GM12878 (cell line): ENCODE measurements at regions not wholly inside any gene's neighbourhood (a gene's known extent, or its start where the extent isn't known, plus 50 kb on each side); places are given as distances from the start of the nearest gene placed in this dataset.

Experiments
- ATAC-seq: fragments of 200-7000 bp; cut with Tn5 transposase; 3 replicates; pipeline ENCODE4 v1.9.1; 2020; ENCODE audit warnings: mild to moderate bottlenecking, moderate library complexity
- BruUV-seq: library from RNA; stranded (reverse); fragments of 400-500 nt; replicated peaks from 2 replicates; lab custom pipeline; 2021; lab: Mats Ljungman, UMichigan
- CTCF ChIA-PET: fragments of 300-600 bp; sonication (Branson Sonifier 250); formaldehyde crosslinking; extraction: SDS; loops from one replicate; lab custom pipeline; 2021; ENCODE audit warnings: inconsistent platforms; lab: Yijun Ruan, JAX
- POLR2A ChIA-PET: fragments of 350-600 bp; formaldehyde crosslinking; extraction: SDS; loops from one replicate; lab custom pipeline; 2021; ENCODE audit warnings: inconsistent platforms; lab: Charles Lee
- RAD21 ChIA-PET: fragments of 300-600 bp; sonication (Branson Sonifier 250); formaldehyde crosslinking; loops from one replicate; lab custom pipeline; 2023; ENCODE audit warnings: antibody characterized with exemption; ENCODE audit not compliant: unreplicated experiment; lab: Charles Lee
- SMC1A ChIA-PET: fragments of 300-600 bp; sonication (Branson Sonifier 250); formaldehyde crosslinking; loops from one replicate; lab custom pipeline; 2023; ENCODE audit not compliant: unreplicated experiment, uncharacterized antibody; lab: Charles Lee
- DNase-seq: peaks from one replicate; pipeline ENCODE4 v3.0.0-alpha.2; 2011; ENCODE audit warnings: low read depth, low spot score
- FAIRE-seq: peaks from 3 replicates; lab custom pipeline; 2011; peaks lifted over from hg19 to GRCh38; lab: Jason Lieb, UNC
- H2AFZ ChIP-seq: 2 replicates; pipeline ENCODE4 v1.6.0; 2011; ENCODE audit warnings: low read depth, low read length, control low read depth; ENCODE audit not compliant: control insufficient read depth
- H3K27ac ChIP-seq: 2 replicates; pipeline ENCODE4 v1.5.1; 2011; ENCODE audit warnings: control low read depth; ENCODE audit not compliant: control insufficient read depth, insufficient read depth
- H3K27me3 ChIP-seq, 2 experiments: replicated peaks in 1 of 2; 2 replicates each; pipeline versions ENCODE4 v1.6.0 to v1.6.1; 2011; ENCODE audit warnings: low read length in 1 of 2; ENCODE audit not compliant: control insufficient read depth in 2 of 2, insufficient read depth in 2 of 2
- H3K36me3 ChIP-seq, 2 experiments: 2 replicates each; pipeline ENCODE4 v1.5.1; 2011; ENCODE audit warnings: low read length in 1 of 2; ENCODE audit not compliant: control insufficient read depth in 2 of 2, insufficient read depth in 2 of 2
- H3K4me1 ChIP-seq: 2 replicates; pipeline ENCODE4 v1.6.1; 2011; ENCODE audit warnings: mild to moderate bottlenecking, low read length, moderate library complexity, mixed read lengths; ENCODE audit not compliant: control insufficient read depth, insufficient read depth
- H3K4me2 ChIP-seq: 2 replicates; pipeline ENCODE4 v1.6.0; 2011; ENCODE audit warnings: control low read depth; ENCODE audit not compliant: control insufficient read depth, insufficient read depth
- H3K4me3 ChIP-seq: fragments of 200-600 bp; sonication (generic); 2 replicates; pipeline ENCODE4 v1.5.1; 2016
- H3K79me2 ChIP-seq: 2 replicates; pipeline ENCODE4 v1.6.0; 2011; ENCODE audit warnings: low read length; ENCODE audit not compliant: control insufficient read depth, insufficient read depth
- H3K9ac ChIP-seq: 2 replicates; pipeline ENCODE4 v1.8.0; 2011; ENCODE audit warnings: low read length, control low read depth, mixed read lengths; ENCODE audit not compliant: control insufficient read depth, insufficient read depth
- H3K9me3 ChIP-seq: replicated peaks from 3 replicates; pipeline ENCODE4 v1.5.1; 2011; ENCODE audit warnings: mild to moderate bottlenecking, low read length; ENCODE audit not compliant: control insufficient read depth, insufficient read depth
- H4K20me1 ChIP-seq: 2 replicates; pipeline ENCODE4 v1.6.0; 2011; ENCODE audit not compliant: control insufficient read depth, insufficient read depth
- CEBPZ ChIP-seq: fragments of 150-350 bp; IDR thresholded peaks from 2 replicates; pipeline ENCODE4 v1.6.1; 2016; ENCODE audit warnings: low read depth, low read length
- ESRRA ChIP-seq: IDR thresholded peaks from 2 replicates; pipeline ENCODE4 v1.6.1; 2012; ENCODE audit warnings: mild to moderate bottlenecking, low read length, improper control_type of control experiment
- EZH2 ChIP-seq: IDR thresholded peaks from 2 replicates; pipeline ENCODE4 v1.6.1; 2012; ENCODE audit warnings: low read depth, mild to moderate bottlenecking, control low read depth, inconsistent platforms, low read length, borderline replicate concordance; ENCODE audit not compliant: control insufficient read depth
- HCFC1 ChIP-seq: fragments of 150-350 bp; IDR thresholded peaks from 2 replicates; pipeline ENCODE4 v1.6.1; 2014; ENCODE audit warnings: low read length
- HDAC6 ChIP-seq: fragments of 200-600 bp; sonication (generic); IDR thresholded peaks from one replicate; pipeline ENCODE4 v1.8.0; 2017; ENCODE audit warnings: antibody characterized with exemption; ENCODE audit not compliant: unreplicated experiment
- MYC ChIP-seq: IDR thresholded peaks from 2 replicates; pipeline ENCODE4 v1.6.1; 2011; ENCODE audit warnings: mild to moderate bottlenecking, low read length, moderate library complexity, inconsistent platforms; ENCODE audit not compliant: insufficient read depth, insufficient replicate concordance, insufficient read length, severe bottlenecking
- PBX3 ChIP-seq: IDR thresholded peaks from 2 replicates; pipeline ENCODE4 v1.6.1; 2011; ENCODE audit warnings: mild to moderate bottlenecking, low read depth, low read length, moderate library complexity; ENCODE audit not compliant: insufficient replicate concordance
- RELB ChIP-seq: fragments of 450-650 bp; IDR thresholded peaks from 2 replicates; pipeline ENCODE4 v1.6.1; 2017; ENCODE audit warnings: low read depth, mild to moderate bottlenecking, moderate library complexity
- SIN3A ChIP-seq: IDR thresholded peaks from 2 replicates; pipeline ENCODE4 v1.6.1; 2012; ENCODE audit warnings: low read depth, low read length, improper control_type of control experiment
- SKIL ChIP-seq: fragments of 450-650 bp; IDR thresholded peaks from 2 replicates; pipeline ENCODE4 v1.6.1; 2017; ENCODE audit warnings: mild to moderate bottlenecking, low read depth, inconsistent platforms; ENCODE audit not compliant: poor library complexity, severe bottlenecking
- ZNF207 ChIP-seq: fragments of 450-650 bp; IDR thresholded peaks from 2 replicates; pipeline ENCODE4 v1.6.1; 2014; ENCODE audit warnings: antibody characterized with exemption, mild to moderate bottlenecking, borderline replicate concordance
- WGBS: methylation state at CpG from one replicate; pipeline ENCODE4 v1.1.6; 2016; ENCODE audit warnings: low lambda C conversion rate; ENCODE audit not compliant: insufficient replicate concordance, insufficient coverage; ENCODE audit errors: missing lambda C conversion rate; 5-methylcytosine and 5-hydroxymethylcytosine counted together
- in situ Hi-C: fragments of 300-500 bp; cut with MboI; formaldehyde crosslinking; loops from 9 replicates; pipeline ENCODE4 v1.14.3; 2018; ENCODE audit warnings: mixed read lengths
- intact Hi-C: fragments of 100-400 bp; cut with micrococcal nuclease; formaldehyde crosslinking; loops from one replicate; pipeline ENCODE4 v1.14.2; 2022; ENCODE audit not compliant: unreplicated experiment

GRCh38 chr12:107847830-107848229 lies 73.3 kb downstream of the ASCL4 start (continued):
- no peak for TF ChIP-seq RELB
- no peak for TF ChIP-seq EZH2
- no peak for TF ChIP-seq SKIL
- TF ChIP-seq PBX3: no peak
- no peak for TF ChIP-seq MYC
- no peak for TF ChIP-seq ESRRA
- TF ChIP-seq, all 136 proteins: peak for 0

GRCh38 chr12:107853479-107853878 lies 79.0 kb downstream of the ASCL4 start:
- Histone ChIP-seq H3K4me3 (no peak overlapping the region), H3K9me3 (no peaks in the 10 kb centered on the region), H4K20me1 (no peaks in the 10 kb centered on the region), H3K4me2 (no peak overlapping the region), H3K36me3 (no peaks in the 10 kb centered on the region), H2AFZ (no peak overlapping the region), H3K27ac (no peak overlapping the region), H3K27me3 (peaks cover 0 to 2% of the 10 kb centered on the region in 2 experiments; a peak in 2 of 4 replicates), H3K4me1 (no peaks in the 10 kb centered on the region), H3K9ac (no peak overlapping the region), H3K79me2 (no peaks in the 10 kb centered on the region)
- FAIRE-seq: no peak
- ChIA-PET POLR2A (no interaction called here), SMC1A (interaction anchor here (1.0 kb wide), 1 partner anchor 32 kb away, joined by 3 read pairs; no protein-coding TSS in a partner anchor), RAD21 (no interaction called here), CTCF (interaction anchor here (0.6 kb wide), 1 partner anchor 177 kb away, joined by 3 read pairs; no protein-coding TSS in a partner anchor)
- intact Hi-C loops (no loop called here), in situ Hi-C loops (no loop called here)
- DNase-seq: no peak
- 19% methylated on average over 3 of the region's 3 CpGs for WGBS
- no peak for ATAC-seq
- BruUV-seq: no TSS peak
- no peak for TF ChIP-seq CEBPZ
- TF ChIP-seq HCFC1: no peak
- no peak for TF ChIP-seq SIN3A
- no peak for TF ChIP-seq HDAC6
- TF ChIP-seq ZNF207: no peak
